ENCODE measurements at regions not wholly inside any gene's neighbourhood (a gene's known extent, or its start where the extent isn't known, plus 50 kb on each side); places are given as distances from the start of the nearest gene placed in this dataset.
A peak's percentile ranks its signal among the peaks of the same experiment; 100 is the strongest.
"Not testable (repeated sequence)": the region's sequence is repeated elsewhere in the genome, so short reads cannot be mapped to it uniquely, and the experiment has no call there.

DNA sequence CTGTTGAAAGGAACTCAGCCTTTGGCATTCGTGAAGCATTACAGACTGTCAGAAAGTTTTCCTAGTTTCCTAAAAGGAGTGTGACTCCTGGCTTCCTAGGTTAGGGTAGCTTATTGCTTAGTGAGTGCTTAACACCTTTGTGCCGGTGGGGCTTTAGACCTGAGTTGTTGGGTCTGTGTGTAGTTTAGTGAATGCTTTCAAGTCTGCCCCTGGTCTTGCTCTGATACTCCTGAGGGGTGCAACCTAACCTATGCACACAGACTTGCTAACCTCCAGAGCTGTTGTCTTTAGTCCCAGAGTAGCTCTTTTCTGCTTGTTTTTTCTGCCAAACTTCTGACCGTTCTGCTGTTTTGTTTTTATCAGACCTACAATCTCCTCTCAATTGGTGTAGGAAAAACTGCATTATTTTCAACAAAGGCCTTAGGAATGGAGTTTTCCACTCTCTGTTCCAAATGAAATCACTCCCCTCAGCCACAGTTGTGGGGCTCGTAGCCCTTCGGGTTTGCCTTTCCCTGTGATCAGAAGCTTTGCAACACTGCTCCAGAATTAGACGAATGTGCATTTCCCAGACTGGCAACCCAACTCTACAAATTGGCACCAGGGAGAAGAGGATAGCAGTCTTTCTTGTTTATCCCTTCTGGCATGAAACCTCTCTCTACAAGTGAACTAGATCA is 1399.1 kb upstream of the PCDH7 start:
- DNase-seq (ENCODE audit: low read depth): no peak
- H3K4me3 ChIP-seq (ENCODE audit: low read depth, low read length): no peak overlapping the region
- TF ChIP-seq, protein P1, sequence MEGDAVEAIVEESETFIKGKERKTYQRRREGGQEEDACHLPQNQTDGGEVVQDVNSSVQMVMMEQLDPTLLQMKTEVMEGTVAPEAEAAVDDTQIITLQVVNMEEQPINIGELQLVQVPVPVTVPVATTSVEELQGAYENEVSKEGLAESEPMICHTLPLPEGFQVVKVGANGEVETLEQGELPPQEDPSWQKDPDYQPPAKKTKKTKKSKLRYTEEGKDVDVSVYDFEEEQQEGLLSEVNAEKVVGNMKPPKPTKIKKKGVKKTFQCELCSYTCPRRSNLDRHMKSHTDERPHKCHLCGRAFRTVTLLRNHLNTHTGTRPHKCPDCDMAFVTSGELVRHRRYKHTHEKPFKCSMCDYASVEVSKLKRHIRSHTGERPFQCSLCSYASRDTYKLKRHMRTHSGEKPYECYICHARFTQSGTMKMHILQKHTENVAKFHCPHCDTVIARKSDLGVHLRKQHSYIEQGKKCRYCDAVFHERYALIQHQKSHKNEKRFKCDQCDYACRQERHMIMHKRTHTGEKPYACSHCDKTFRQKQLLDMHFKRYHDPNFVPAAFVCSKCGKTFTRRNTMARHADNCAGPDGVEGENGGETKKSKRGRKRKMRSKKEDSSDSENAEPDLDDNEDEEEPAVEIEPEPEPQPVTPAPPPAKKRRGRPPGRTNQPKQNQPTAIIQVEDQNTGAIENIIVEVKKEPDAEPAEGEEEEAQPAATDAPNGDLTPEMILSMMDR (IDR thresholded peaks at IDR 0.05; ENCODE audit: control insufficient read depth, extremely low read depth, insufficient read depth): no peak

DNA sequence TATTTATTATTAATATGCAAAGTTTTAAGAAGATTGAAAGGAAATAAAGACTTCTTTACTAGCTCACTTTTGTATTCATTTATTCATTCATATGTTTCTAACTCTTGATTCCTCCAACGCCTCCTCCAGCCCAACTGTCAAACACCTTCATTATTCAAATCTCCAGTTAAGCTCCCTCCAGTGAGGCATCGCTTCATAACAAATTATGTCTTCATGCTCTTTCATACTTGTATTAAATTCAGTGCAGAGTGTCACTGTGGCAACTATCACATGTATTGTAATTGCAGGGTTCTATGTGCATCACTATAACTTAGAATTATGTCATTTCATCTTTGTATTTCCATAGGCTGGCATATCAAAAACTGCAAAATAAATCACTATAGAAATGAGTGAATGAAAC is 1394.2 kb upstream of the PCDH7 start:
- H3K4me3 ChIP-seq (ENCODE audit: low read depth, low read length): no peak overlapping the region
- no peak for DNase-seq (ENCODE audit: low read depth)
- TF ChIP-seq, protein P1 (IDR thresholded peaks at IDR 0.05; ENCODE audit: control insufficient read depth, extremely low read depth, insufficient read depth): no peak

DNA sequence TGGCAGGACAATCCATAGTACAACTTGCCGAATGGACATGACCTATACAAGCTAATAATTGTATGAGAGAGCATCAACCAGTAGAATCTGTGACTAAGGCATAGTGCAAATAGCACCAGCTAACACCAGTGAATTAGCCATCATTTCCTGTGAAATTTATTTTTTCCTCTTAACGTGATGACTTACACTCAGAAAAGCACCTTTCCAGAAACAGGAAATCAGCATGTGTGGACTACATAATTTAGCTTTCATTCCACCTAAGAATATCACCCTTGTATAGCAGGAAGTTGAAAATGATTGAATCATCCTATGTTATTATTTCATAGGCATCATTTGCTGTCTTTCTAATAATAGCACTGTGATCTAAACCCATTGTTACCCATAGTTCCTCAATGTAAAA is 1393.4 kb upstream of the PCDH7 start:
- TF ChIP-seq, protein P1 (IDR thresholded peaks at IDR 0.05; ENCODE audit: control insufficient read depth, extremely low read depth, insufficient read depth): no peak
- no peak overlapping the region for H3K4me3 ChIP-seq (ENCODE audit: low read depth, low read length)
- no peak for DNase-seq (ENCODE audit: low read depth)

DNA sequence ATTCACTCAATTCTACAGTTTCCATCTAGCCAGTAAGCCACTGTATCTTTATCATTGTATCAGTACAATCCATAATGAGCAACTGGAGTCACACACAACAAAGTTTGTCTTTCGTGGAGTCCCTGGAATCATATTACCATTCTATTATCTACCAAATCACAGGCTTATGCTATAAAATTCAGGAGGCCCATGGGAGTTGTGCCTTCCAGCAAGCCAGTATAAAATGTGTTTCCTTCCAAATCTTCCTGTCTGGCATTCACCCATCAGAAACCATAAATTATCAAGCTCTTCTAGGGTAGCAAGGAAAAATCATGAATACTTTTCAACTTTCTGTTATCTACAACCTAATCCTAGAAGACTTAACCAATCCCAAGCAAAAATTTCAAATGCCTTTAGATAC is 1383.3 kb upstream of the PCDH7 start:
- H3K4me3 ChIP-seq (ENCODE audit: low read depth, low read length): no peak overlapping the region
- peak; percentile 52 for DNase-seq (ENCODE audit: low read depth)
- TF ChIP-seq, protein P1 (IDR thresholded peaks at IDR 0.05; ENCODE audit: control insufficient read depth, extremely low read depth, insufficient read depth): no peak

DNA sequence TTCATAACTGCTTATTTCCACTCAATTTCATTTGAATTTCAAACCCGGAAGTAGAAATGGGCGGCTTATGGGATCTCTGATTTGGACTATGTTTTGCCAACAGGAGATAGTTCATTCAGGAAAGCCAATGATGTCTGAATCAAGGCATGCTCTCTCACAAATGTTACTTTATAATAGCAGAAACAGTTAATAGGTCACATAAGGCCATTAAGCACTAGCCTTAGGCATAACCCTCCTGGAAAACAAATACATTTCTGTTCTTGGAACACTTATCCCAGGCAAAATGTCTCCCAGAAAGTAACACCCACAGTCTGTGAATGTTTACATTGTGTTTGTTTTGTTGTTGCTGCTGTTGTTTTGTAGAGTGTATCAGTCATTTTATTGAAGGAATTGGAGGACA is 1347.2 kb upstream of the PCDH7 start:
- no peak overlapping the region for H3K4me3 ChIP-seq (ENCODE audit: low read depth, low read length)
- DNase-seq (ENCODE audit: low read depth): no peak
- TF ChIP-seq, protein P1 (IDR thresholded peaks at IDR 0.05; ENCODE audit: control insufficient read depth, extremely low read depth, insufficient read depth): no peak

DNA sequence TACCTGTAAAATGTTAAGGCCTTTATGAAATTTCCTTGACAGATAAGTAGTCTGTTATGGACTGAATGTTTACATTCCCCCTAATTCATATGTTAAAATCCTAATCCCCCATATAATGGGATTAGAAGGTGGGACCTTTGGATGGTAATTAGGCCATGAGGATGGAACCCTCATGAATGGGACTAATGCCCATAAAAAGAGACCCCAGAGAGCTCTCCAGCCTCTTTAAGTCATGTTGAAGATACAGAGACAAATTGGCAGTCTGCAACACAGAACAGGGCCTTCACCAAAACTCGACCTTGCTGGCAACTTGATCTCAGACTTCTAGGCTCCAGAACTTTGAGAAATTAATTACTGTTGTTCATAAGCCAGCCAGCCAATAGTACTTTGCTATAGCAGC is 1344.5 kb upstream of the PCDH7 start:
- no peak overlapping the region for H3K4me3 ChIP-seq (ENCODE audit: low read depth, low read length)
- no peak for DNase-seq (ENCODE audit: low read depth)
- TF ChIP-seq, protein P1 (IDR thresholded peaks at IDR 0.05; ENCODE audit: control insufficient read depth, extremely low read depth, insufficient read depth): no peak

DNA sequence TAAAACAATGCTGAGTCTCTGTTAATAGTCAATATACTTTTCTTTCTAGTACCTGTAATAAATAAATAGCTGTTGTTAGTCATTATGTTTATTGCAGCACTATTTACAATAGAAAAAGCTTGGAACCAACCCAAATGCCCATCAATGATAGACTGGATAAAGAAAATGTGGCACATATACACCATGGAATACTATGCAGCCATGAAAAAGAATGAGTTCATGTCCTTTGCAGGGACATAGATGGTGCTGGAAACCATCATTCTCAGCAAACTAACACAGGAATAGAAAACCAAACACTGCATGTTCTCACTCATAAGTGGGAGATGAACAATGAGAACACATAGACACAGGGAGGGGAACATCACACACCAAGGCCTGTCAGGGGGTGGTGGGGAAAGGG is 1341.9 kb upstream of the PCDH7 start:
- not testable (repeated sequence) for H3K4me3 ChIP-seq (ENCODE audit: low read depth, low read length); DNase-seq (ENCODE audit: low read depth)

Measured in LNCaP clone FGC (cell line).